Stimulated activated CD8-positive, alpha-beta memory T cell treated with anti-CD3 and anti-CD28 coated beads, Interleukin-4, amount 100 ng/mL, for 48 hours (primary cell): ENCODE measurements at regions not wholly inside any gene's neighbourhood (a gene's known extent, or its start where the extent isn't known, plus 50 kb on each side); places are given as distances from the start of the nearest gene placed in this dataset.
"Not testable (repeated sequence)": the region's sequence is repeated elsewhere in the genome, so short reads cannot be mapped to it uniquely, and the experiment has no call there.

ENCODE experiments used
- DNase-seq: peaks from one replicate; pipeline ENCODE4 v3.0.0-alpha.2; 2020

GRCh38 chr20:48461091-48461734, 366.6 kb downstream of the PREX1 start:
- DNase-seq = no peak

GRCh38 chr20:48460681-48461080, 367.1 kb downstream of the PREX1 start:
- no peak for DNase-seq

GRCh38 chr20:48459722-48460395, 367.9 kb downstream of the PREX1 start:
- no peak for DNase-seq

- DNase-seq = no peak
Observed at GRCh38 chr20:48458601-48459385, 369.0 kb downstream of the PREX1 start.

GRCh38 chr20:48458003-48458377, 369.8 kb downstream of the PREX1 start:
- no peak for DNase-seq

GRCh38 chr20:48457193-48458002, 370.4 kb downstream of the PREX1 start:
- DNase-seq = no peak

- no peak for DNase-seq
Observed at GRCh38 chr20:48456366-48457192, 371.2 kb downstream of the PREX1 start.

GRCh38 chr20:48455651-48456365, 372.0 kb downstream of the PREX1 start:
- DNase-seq = no peak

GRCh38 chr20:48454671-48455490, 372.9 kb downstream of the PREX1 start:
- DNase-seq = no peak

GRCh38 chr20:48453477-48454093, 374.2 kb downstream of the PREX1 start:
- no peak for DNase-seq

- DNase-seq = no peak
Observed at GRCh38 chr20:48451401-48451800, 376.4 kb downstream of the PREX1 start.

GRCh38 chr20:48448666-48449600, 378.9 kb downstream of the PREX1 start:
- no peak for DNase-seq

GRCh38 chr20:48447456-48447855, 380.3 kb downstream of the PREX1 start:
- DNase-seq = no peak

GRCh38 chr20:48445827-48446226, 382.0 kb downstream of the PREX1 start:
- DNase-seq = no peak

- DNase-seq = no peak
Observed at GRCh38 chr20:48444249-48444648, 383.6 kb downstream of the PREX1 start.

- no peak for DNase-seq
Observed at GRCh38 chr20:48440916-48441315, 386.9 kb downstream of the PREX1 start.

GRCh38 chr20:48440261-48440660, 387.5 kb downstream of the PREX1 start:
- DNase-seq = not testable (repeated sequence)

GRCh38 chr20:48437146-48437545, 390.7 kb downstream of the PREX1 start:
- no peak for DNase-seq

GRCh38 chr20:48436609-48437008, 391.2 kb downstream of the PREX1 start:
- not testable (repeated sequence) for DNase-seq
